ENCODE measurements at regions not wholly inside any gene's neighbourhood (a gene's known extent, or its start where the extent isn't known, plus 50 kb on each side); places are given as distances from the start of the nearest gene placed in this dataset.

GRCh38 chr14:22131749-22132476 lies 457.1 kb downstream of the DAD1 start:
- H3K27ac Mint-ChIP-seq (ENCODE audit: unreplicated experiment), result no peak overlapping the region
- H3K9me3 Mint-ChIP-seq (ENCODE audit: low read depth), result peaks cover 25% of the 10 kb centered on the region
- H3K36me3 Mint-ChIP-seq (ENCODE audit: low read depth), result peaks cover 3% of the 10 kb centered on the region
- DNase-seq (ENCODE audit: low spot score), result no peak
- TF ChIP-seq, protein P1, sequence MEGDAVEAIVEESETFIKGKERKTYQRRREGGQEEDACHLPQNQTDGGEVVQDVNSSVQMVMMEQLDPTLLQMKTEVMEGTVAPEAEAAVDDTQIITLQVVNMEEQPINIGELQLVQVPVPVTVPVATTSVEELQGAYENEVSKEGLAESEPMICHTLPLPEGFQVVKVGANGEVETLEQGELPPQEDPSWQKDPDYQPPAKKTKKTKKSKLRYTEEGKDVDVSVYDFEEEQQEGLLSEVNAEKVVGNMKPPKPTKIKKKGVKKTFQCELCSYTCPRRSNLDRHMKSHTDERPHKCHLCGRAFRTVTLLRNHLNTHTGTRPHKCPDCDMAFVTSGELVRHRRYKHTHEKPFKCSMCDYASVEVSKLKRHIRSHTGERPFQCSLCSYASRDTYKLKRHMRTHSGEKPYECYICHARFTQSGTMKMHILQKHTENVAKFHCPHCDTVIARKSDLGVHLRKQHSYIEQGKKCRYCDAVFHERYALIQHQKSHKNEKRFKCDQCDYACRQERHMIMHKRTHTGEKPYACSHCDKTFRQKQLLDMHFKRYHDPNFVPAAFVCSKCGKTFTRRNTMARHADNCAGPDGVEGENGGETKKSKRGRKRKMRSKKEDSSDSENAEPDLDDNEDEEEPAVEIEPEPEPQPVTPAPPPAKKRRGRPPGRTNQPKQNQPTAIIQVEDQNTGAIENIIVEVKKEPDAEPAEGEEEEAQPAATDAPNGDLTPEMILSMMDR (IDR thresholded peaks at IDR 0.05), result peak; percentile 71
- H3K4me3 Mint-ChIP-seq (ENCODE audit: unreplicated experiment), result no peak overlapping the region
- no peaks in the 10 kb centered on the region for H3K4me1 Mint-ChIP-seq (ENCODE audit: low read depth)
- H3K27me3 Mint-ChIP-seq (ENCODE audit: low read depth), result peaks cover 12% of the 10 kb centered on the region

DNA sequence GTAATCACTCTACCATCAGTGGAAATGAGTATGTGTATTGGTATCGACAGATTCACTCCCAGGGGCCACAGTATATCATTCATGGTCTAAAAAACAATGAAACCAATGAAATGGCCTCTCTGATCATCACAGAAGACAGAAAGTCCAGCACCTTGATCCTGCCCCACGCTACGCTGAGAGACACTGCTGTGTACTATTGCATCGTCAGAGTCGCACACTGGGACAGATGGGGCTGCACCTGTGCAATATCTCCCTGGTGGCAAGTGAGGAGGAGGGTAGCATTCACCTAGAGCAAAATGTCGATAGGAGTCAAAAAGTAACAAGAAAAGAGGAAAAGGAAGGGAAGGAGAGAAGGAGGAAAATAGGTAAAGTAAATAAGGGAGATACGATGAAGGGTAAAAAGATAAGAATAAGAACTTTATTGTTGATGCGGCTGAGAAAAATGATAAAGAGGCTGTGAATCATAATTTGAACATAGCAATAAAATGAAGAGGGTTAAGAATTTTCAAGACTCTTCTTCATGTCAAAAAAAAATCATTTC lies 450.5 kb upstream of the OR4E1 start:
- no peaks in the 10 kb centered on the region for H3K36me3 Mint-ChIP-seq (ENCODE audit: low read depth)
- no peak overlapping the region for H3K27ac Mint-ChIP-seq (ENCODE audit: unreplicated experiment)
- H3K27me3 Mint-ChIP-seq (ENCODE audit: low read depth), result peaks cover 23% of the 10 kb centered on the region
- H3K9me3 Mint-ChIP-seq (ENCODE audit: low read depth), result peaks cover 6% of the 10 kb centered on the region
- TF ChIP-seq, protein P1 (IDR thresholded peaks at IDR 0.05), result no peak
- DNase-seq (ENCODE audit: low spot score), result no peak
- H3K4me1 Mint-ChIP-seq (ENCODE audit: low read depth), result peaks cover under 1% of the 10 kb centered on the region
- no peak overlapping the region for H3K4me3 Mint-ChIP-seq (ENCODE audit: unreplicated experiment)

- peaks cover 23% of the 10 kb centered on the region for H3K27me3 Mint-ChIP-seq (ENCODE audit: low read depth)
- H3K4me1 Mint-ChIP-seq (ENCODE audit: low read depth), result peaks cover 9% of the 10 kb centered on the region
- no peak for DNase-seq (ENCODE audit: low spot score)
- no peaks in the 10 kb centered on the region for H3K36me3 Mint-ChIP-seq (ENCODE audit: low read depth)
- TF ChIP-seq, protein P1 (IDR thresholded peaks at IDR 0.05), result no peak
- H3K9me3 Mint-ChIP-seq (ENCODE audit: low read depth), result peaks cover 1% of the 10 kb centered on the region
- no peak overlapping the region for H3K27ac Mint-ChIP-seq (ENCODE audit: unreplicated experiment)
- no peak overlapping the region for H3K4me3 Mint-ChIP-seq (ENCODE audit: unreplicated experiment)
Measured at GRCh38 chr14:22122829-22123560, 449.4 kb upstream of the OR4E1 start.

GRCh38 chr14:22122227-22122818 lies 448.7 kb upstream of the OR4E1 start:
- Mint-ChIP-seq H3K36me3 (ENCODE audit: low read depth) (no peaks in the 10 kb centered on the region), H3K27me3 (ENCODE audit: low read depth) (peaks cover 23% of the 10 kb centered on the region), H3K4me3 (ENCODE audit: unreplicated experiment) (no peak overlapping the region), H3K9me3 (ENCODE audit: low read depth) (peaks cover 5% of the 10 kb centered on the region), H3K27ac (ENCODE audit: unreplicated experiment) (no peak overlapping the region), H3K4me1 (ENCODE audit: low read depth) (peaks cover 11% of the 10 kb centered on the region)
- no peak for DNase-seq (ENCODE audit: low spot score)
- TF ChIP-seq, protein P1 (IDR thresholded peaks at IDR 0.05), result peak; percentile 70

DNA sequence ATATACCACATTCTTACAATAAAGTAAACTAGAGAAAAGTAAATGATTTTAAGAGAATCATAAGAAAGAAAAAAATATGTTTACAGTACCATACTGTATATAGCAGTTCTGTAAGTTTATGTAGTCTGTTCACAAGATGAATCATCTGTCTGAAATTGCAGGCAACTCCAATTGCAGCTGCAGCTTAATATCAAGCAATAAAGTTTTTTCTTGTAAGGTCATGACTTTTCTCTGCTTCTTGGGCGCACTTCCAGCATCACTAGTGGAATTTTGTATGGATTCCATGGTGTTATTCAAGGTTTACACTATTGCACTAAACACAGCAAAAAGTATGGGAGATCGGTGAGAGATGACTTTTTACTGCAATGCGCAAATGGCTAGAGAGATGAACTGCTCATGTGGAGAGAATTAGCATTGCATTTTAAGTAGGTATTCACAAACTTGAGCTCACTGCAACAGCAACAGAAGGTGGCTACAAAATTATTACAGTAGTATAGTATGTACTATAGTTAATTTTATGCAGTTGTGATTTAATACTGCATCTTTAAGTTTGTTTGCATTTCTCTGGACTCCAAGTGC lies 445.4 kb upstream of the OR4E1 start:
- Mint-ChIP-seq H3K9me3 (ENCODE audit: low read depth) (peaks cover 5% of the 10 kb centered on the region), H3K27ac (ENCODE audit: unreplicated experiment) (peak overlapping the region; percentile 38), H3K27me3 (ENCODE audit: low read depth) (peaks cover 20% of the 10 kb centered on the region), H3K36me3 (ENCODE audit: low read depth) (no peaks in the 10 kb centered on the region), H3K4me1 (ENCODE audit: low read depth) (peaks cover 11% of the 10 kb centered on the region), H3K4me3 (ENCODE audit: unreplicated experiment) (no peak overlapping the region)
- TF ChIP-seq, protein P1 (IDR thresholded peaks at IDR 0.05), result peak; percentile 1
- no peak for DNase-seq (ENCODE audit: low spot score)
